ENCODE measurements at regions not wholly inside any gene's neighbourhood (a gene's known extent, or its start where the extent isn't known, plus 50 kb on each side); places are given as distances from the start of the nearest gene placed in this dataset.
"Not testable (repeated sequence)": the region's sequence is repeated elsewhere in the genome, so short reads cannot be mapped to it uniquely, and the experiment has no call there.

GRCh38 chr2:166744117-166744516, 144.2 kb upstream of the XIRP2 start:
- not testable (repeated sequence) for DNase-seq (ENCODE audit: low read depth in 4 of 4, low spot score in 1 of 4)

- DNase-seq (ENCODE audit: low read depth in 4 of 4, low spot score in 1 of 4): not testable (repeated sequence)
Observed at GRCh38 chr2:166743482-166743881, 144.8 kb upstream of the XIRP2 start.

- DNase-seq (ENCODE audit: low read depth in 4 of 4, low spot score in 1 of 4): no peak
Observed at GRCh38 chr2:166727095-166727494, 161.2 kb upstream of the XIRP2 start.

GRCh38 chr2:166725927-166726924, 162.1 kb upstream of the XIRP2 start:
- DNase-seq (ENCODE audit: low read depth in 4 of 4, low spot score in 1 of 4): no peak

- DNase-seq (ENCODE audit: low read depth in 4 of 4, low spot score in 1 of 4): no peak
Observed at GRCh38 chr2:166716968-166717367, 171.3 kb upstream of the XIRP2 start.

GRCh38 chr2:166700079-166700478, 188.2 kb upstream of the XIRP2 start:
- DNase-seq (ENCODE audit: low read depth in 4 of 4, low spot score in 1 of 4): no peak

GRCh38 chr2:166695154-166695553, 193.1 kb upstream of the XIRP2 start:
- no peak for DNase-seq (ENCODE audit: low read depth in 4 of 4, low spot score in 1 of 4)

GRCh38 chr2:166686057-166686456, 192.0 kb upstream of the SCN7A start:
- DNase-seq (ENCODE audit: low read depth in 4 of 4, low spot score in 1 of 4): not testable (repeated sequence)

- DNase-seq (ENCODE audit: low read depth in 4 of 4, low spot score in 1 of 4): no peak
Observed at GRCh38 chr2:166677996-166678395, 183.9 kb upstream of the SCN7A start.

GRCh38 chr2:166676716-166677115, 182.7 kb upstream of the SCN7A start:
- no peak for DNase-seq (ENCODE audit: low read depth in 4 of 4, low spot score in 1 of 4)

- no peak for DNase-seq (ENCODE audit: low read depth in 4 of 4, low spot score in 1 of 4)
Observed at GRCh38 chr2:166675553-166675952, 181.5 kb upstream of the SCN7A start.

- no peak for DNase-seq (ENCODE audit: low read depth in 4 of 4, low spot score in 1 of 4)
Observed at GRCh38 chr2:166673986-166674385, 179.9 kb upstream of the SCN7A start.

GRCh38 chr2:166671801-166672200, 177.8 kb upstream of the SCN7A start:
- DNase-seq (ENCODE audit: low read depth in 4 of 4, low spot score in 1 of 4): no peak

GRCh38 chr2:166671235-166671634, 177.2 kb upstream of the SCN7A start:
- DNase-seq (ENCODE audit: low read depth in 4 of 4, low spot score in 1 of 4): no peak

- no peak for DNase-seq (ENCODE audit: low read depth in 4 of 4, low spot score in 1 of 4)
Observed at GRCh38 chr2:166665991-166666940, 172.2 kb upstream of the SCN7A start.

GRCh38 chr2:166661824-166662223, 167.8 kb upstream of the SCN7A start:
- DNase-seq (ENCODE audit: low read depth in 4 of 4, low spot score in 1 of 4): no peak

GRCh38 chr2:166661391-166661790, 167.3 kb upstream of the SCN7A start:
- no peak for DNase-seq (ENCODE audit: low read depth in 4 of 4, low spot score in 1 of 4)

GRCh38 chr2:166658901-166659300, 164.9 kb upstream of the SCN7A start:
- DNase-seq (ENCODE audit: low read depth in 4 of 4, low spot score in 1 of 4): no peak

- no peak for DNase-seq (ENCODE audit: low read depth in 4 of 4, low spot score in 1 of 4)
Observed at GRCh38 chr2:166653185-166653813, 159.2 kb upstream of the SCN7A start.

GRCh38 chr2:166651991-166652390, 157.9 kb upstream of the SCN7A start:
- no peak for DNase-seq (ENCODE audit: low read depth in 4 of 4, low spot score in 1 of 4)

GRCh38 chr2:166651080-166651675, 157.1 kb upstream of the SCN7A start:
- no peak for DNase-seq (ENCODE audit: low read depth in 4 of 4, low spot score in 1 of 4)
